ENCODE measurements at regions not wholly inside any gene's neighbourhood (a gene's known extent, or its start where the extent isn't known, plus 50 kb on each side); places are given as distances from the start of the nearest gene placed in this dataset.
"Not testable (repeated sequence)": the region's sequence is repeated elsewhere in the genome, so short reads cannot be mapped to it uniquely, and the experiment has no call there.

- Histone ChIP-seq H3K27ac (ENCODE audit: low read length) (no peak overlapping the region), H3K4me3 (ENCODE audit: low read length) (no peak overlapping the region), H3K9me3 (ENCODE audit: control insufficient read depth, low read depth, low read length) (no peaks in the 10 kb centered on the region), H3K27me3 (ENCODE audit: control insufficient read depth, insufficient read depth, low read length) (no peaks in the 10 kb centered on the region), H3K36me3 (ENCODE audit: control insufficient read depth, insufficient read depth, low read length) (no peaks in the 10 kb centered on the region), H3K4me1 (ENCODE audit: control insufficient read depth, insufficient read depth, low read length) (no peaks in the 10 kb centered on the region)
- no peak for DNase-seq
- WGBS (ENCODE audit: insufficient coverage, low lambda C conversion rate), result 80% methylated on average over 1 of the region's 4 CpGs
Observed at GRCh38 chr2:185245216-185245615, 493.4 kb upstream of the FSIP2 start.

- no peaks in the 10 kb centered on the region for H3K36me3 ChIP-seq (ENCODE audit: control insufficient read depth, insufficient read depth, low read length)
- DNase-seq, result no peak
- WGBS (ENCODE audit: insufficient coverage, low lambda C conversion rate), result no CpG with 5 or more reads among the region's 1 CpG
Observed at GRCh38 chr2:185245806-185246205, 492.8 kb upstream of the FSIP2 start.

GRCh38 chr2:185246717-185247116, 491.9 kb upstream of the FSIP2 start:
- H3K27ac ChIP-seq (ENCODE audit: low read length), result no peak overlapping the region
- H3K9me3 ChIP-seq (ENCODE audit: control insufficient read depth, low read depth, low read length), result no peaks in the 10 kb centered on the region
- H3K4me1 ChIP-seq (ENCODE audit: control insufficient read depth, insufficient read depth, low read length), result no peaks in the 10 kb centered on the region
- no peak for DNase-seq
- no peaks in the 10 kb centered on the region for H3K27me3 ChIP-seq (ENCODE audit: control insufficient read depth, insufficient read depth, low read length)
- H3K4me3 ChIP-seq (ENCODE audit: low read length), result no peak overlapping the region
- H3K36me3 ChIP-seq (ENCODE audit: control insufficient read depth, insufficient read depth, low read length), result no peaks in the 10 kb centered on the region

More at GRCh38 chr2:185245806-185246205, 492.8 kb upstream of the FSIP2 start:
- no peak overlapping the region for H3K27ac ChIP-seq (ENCODE audit: low read length)
- no peaks in the 10 kb centered on the region for H3K27me3 ChIP-seq (ENCODE audit: control insufficient read depth, insufficient read depth, low read length)
- no peaks in the 10 kb centered on the region for H3K9me3 ChIP-seq (ENCODE audit: control insufficient read depth, low read depth, low read length)
- no peak overlapping the region for H3K4me3 ChIP-seq (ENCODE audit: low read length)
- H3K4me1 ChIP-seq (ENCODE audit: control insufficient read depth, insufficient read depth, low read length), result no peaks in the 10 kb centered on the region

GRCh38 chr2:185255566-185255965, 483.0 kb upstream of the FSIP2 start:
- peak in 1 of 2 donors; percentile 26 for DNase-seq
- no peaks in the 10 kb centered on the region for H3K4me1 ChIP-seq (ENCODE audit: control insufficient read depth, insufficient read depth, low read length)
- 17% methylated on average over 1 of the region's 1 CpG for WGBS (ENCODE audit: insufficient coverage, low lambda C conversion rate)
- no peaks in the 10 kb centered on the region for H3K36me3 ChIP-seq (ENCODE audit: control insufficient read depth, insufficient read depth, low read length)
- H3K4me3 ChIP-seq (ENCODE audit: low read length), result no peak overlapping the region
- H3K27ac ChIP-seq (ENCODE audit: low read length), result no peak overlapping the region
- no peaks in the 10 kb centered on the region for H3K27me3 ChIP-seq (ENCODE audit: control insufficient read depth, insufficient read depth, low read length)
- H3K9me3 ChIP-seq (ENCODE audit: control insufficient read depth, low read depth, low read length), result no peaks in the 10 kb centered on the region

- no peaks in the 10 kb centered on the region for H3K4me1 ChIP-seq (ENCODE audit: control insufficient read depth, insufficient read depth, low read length)
Observed at GRCh38 chr2:185265747-185266146, 472.9 kb upstream of the FSIP2 start.

GRCh38 chr2:185268651-185269050, 470.0 kb upstream of the FSIP2 start:
- 100% methylated on average over 3 of the region's 3 CpGs for WGBS (ENCODE audit: insufficient coverage, low lambda C conversion rate)
- no peaks in the 10 kb centered on the region for H3K27me3 ChIP-seq (ENCODE audit: control insufficient read depth, insufficient read depth, low read length)
- H3K4me3 ChIP-seq (ENCODE audit: low read length), result no peak overlapping the region
- DNase-seq, result no peak
- no peaks in the 10 kb centered on the region for H3K9me3 ChIP-seq (ENCODE audit: control insufficient read depth, low read depth, low read length)
- H3K36me3 ChIP-seq (ENCODE audit: control insufficient read depth, insufficient read depth, low read length), result no peaks in the 10 kb centered on the region
- no peak overlapping the region for H3K27ac ChIP-seq (ENCODE audit: low read length)
- H3K4me1 ChIP-seq (ENCODE audit: control insufficient read depth, insufficient read depth, low read length), result no peaks in the 10 kb centered on the region

More at GRCh38 chr2:185265747-185266146, 472.9 kb upstream of the FSIP2 start:
- no peak for DNase-seq
- H3K27me3 ChIP-seq (ENCODE audit: control insufficient read depth, insufficient read depth, low read length), result no peaks in the 10 kb centered on the region
- no CpG with 5 or more reads among the region's 1 CpG for WGBS (ENCODE audit: insufficient coverage, low lambda C conversion rate)
- no peak overlapping the region for H3K27ac ChIP-seq (ENCODE audit: low read length)
- no peak overlapping the region for H3K4me3 ChIP-seq (ENCODE audit: low read length)
- H3K9me3 ChIP-seq (ENCODE audit: control insufficient read depth, low read depth, low read length), result no peaks in the 10 kb centered on the region
- H3K36me3 ChIP-seq (ENCODE audit: control insufficient read depth, insufficient read depth, low read length), result no peaks in the 10 kb centered on the region

- peaks cover 3% of the 10 kb centered on the region for H3K4me1 ChIP-seq (ENCODE audit: control insufficient read depth, insufficient read depth, low read length)
- no peak for DNase-seq
- no peaks in the 10 kb centered on the region for H3K36me3 ChIP-seq (ENCODE audit: control insufficient read depth, insufficient read depth, low read length)
- no peak overlapping the region for H3K4me3 ChIP-seq (ENCODE audit: low read length)
- H3K27ac ChIP-seq (ENCODE audit: low read length), result no peak overlapping the region
- H3K9me3 ChIP-seq (ENCODE audit: control insufficient read depth, low read depth, low read length), result no peaks in the 10 kb centered on the region
- 89% methylated on average over 2 of the region's 4 CpGs for WGBS (ENCODE audit: insufficient coverage, low lambda C conversion rate)
- H3K27me3 ChIP-seq (ENCODE audit: control insufficient read depth, insufficient read depth, low read length), result no peaks in the 10 kb centered on the region
Observed at GRCh38 chr2:185274718-185275484, 463.7 kb upstream of the FSIP2 start.

GRCh38 chr2:185275979-185276378, 462.6 kb upstream of the FSIP2 start:
- 80% methylated on average over 1 of the region's 3 CpGs for WGBS (ENCODE audit: insufficient coverage, low lambda C conversion rate)
- not testable (repeated sequence) for H3K4me3 ChIP-seq (ENCODE audit: low read length); H3K27me3 ChIP-seq (ENCODE audit: control insufficient read depth, insufficient read depth, low read length); H3K27ac ChIP-seq (ENCODE audit: low read length); H3K9me3 ChIP-seq (ENCODE audit: control insufficient read depth, low read depth, low read length); H3K4me1 ChIP-seq (ENCODE audit: control insufficient read depth, insufficient read depth, low read length); H3K36me3 ChIP-seq (ENCODE audit: control insufficient read depth, insufficient read depth, low read length)
- DNase-seq, result peak; percentile 11 to 12

GRCh38 chr2:185278761-185279160, 459.8 kb upstream of the FSIP2 start:
- WGBS (ENCODE audit: insufficient coverage, low lambda C conversion rate), result 83% methylated on average over 1 of the region's 2 CpGs
- H3K4me1 ChIP-seq (ENCODE audit: control insufficient read depth, insufficient read depth, low read length), result peaks cover 3% of the 10 kb centered on the region
- no peak for DNase-seq
- no peak overlapping the region for H3K27ac ChIP-seq (ENCODE audit: low read length)
- H3K4me3 ChIP-seq (ENCODE audit: low read length), result no peak overlapping the region
- no peaks in the 10 kb centered on the region for H3K36me3 ChIP-seq (ENCODE audit: control insufficient read depth, insufficient read depth, low read length)
- no peaks in the 10 kb centered on the region for H3K9me3 ChIP-seq (ENCODE audit: control insufficient read depth, low read depth, low read length)
- H3K27me3 ChIP-seq (ENCODE audit: control insufficient read depth, insufficient read depth, low read length), result no peaks in the 10 kb centered on the region

- DNase-seq, result no peak
- no peak overlapping the region for H3K4me3 ChIP-seq (ENCODE audit: low read length)
- H3K4me1 ChIP-seq (ENCODE audit: control insufficient read depth, insufficient read depth, low read length), result peaks cover 3% of the 10 kb centered on the region
- H3K36me3 ChIP-seq (ENCODE audit: control insufficient read depth, insufficient read depth, low read length), result no peaks in the 10 kb centered on the region
- H3K27me3 ChIP-seq (ENCODE audit: control insufficient read depth, insufficient read depth, low read length), result no peaks in the 10 kb centered on the region
- no peak overlapping the region for H3K27ac ChIP-seq (ENCODE audit: low read length)
- no peaks in the 10 kb centered on the region for H3K9me3 ChIP-seq (ENCODE audit: control insufficient read depth, low read depth, low read length)
Observed at GRCh38 chr2:185279999-185280398, 458.6 kb upstream of the FSIP2 start.

GRCh38 chr2:185284696-185285095, 453.9 kb upstream of the FSIP2 start:
- Histone ChIP-seq H3K36me3 (ENCODE audit: control insufficient read depth, insufficient read depth, low read length) (no peaks in the 10 kb centered on the region), H3K4me3 (ENCODE audit: low read length) (no peak overlapping the region), H3K9me3 (ENCODE audit: control insufficient read depth, low read depth, low read length) (no peaks in the 10 kb centered on the region), H3K4me1 (ENCODE audit: control insufficient read depth, insufficient read depth, low read length) (no peaks in the 10 kb centered on the region), H3K27me3 (ENCODE audit: control insufficient read depth, insufficient read depth, low read length) (no peaks in the 10 kb centered on the region), H3K27ac (ENCODE audit: low read length) (no peak overlapping the region)
- no peak for DNase-seq

Measured in large intestine (tissue), 3 donors.